ENCODE measurements at regions not wholly inside any gene's neighbourhood (a gene's known extent, or its start where the extent isn't known, plus 50 kb on each side); places are given as distances from the start of the nearest gene placed in this dataset.

- no peak for TF ChIP-seq POLR2A (IDR thresholded peaks at IDR 0.05)
- no peak for TF ChIP-seq CTCF (IDR thresholded peaks at IDR 0.05)
- Histone ChIP-seq H3K36me3 (ENCODE audit: low read depth, missing control alignments) (no peaks in the 10 kb centered on the region), H3K4me3 (no peak overlapping the region), H3K27me3 (no peaks in the 10 kb centered on the region), H3K9me3 (no peaks in the 10 kb centered on the region), H3K27ac (no peak overlapping the region), H3K4me1 (no peaks in the 10 kb centered on the region)
- WGBS, 2 donors = 88 to 90% methylated on average over 5 of the region's 5 CpGs
- no peak for DNase-seq
- intact Hi-C loops (cut with DNase I; ENCODE audit: low total_unique reads) = no loop called here
Observed at GRCh38 chr4:54818481-54818880, 160.7 kb downstream of the KIT start.

- no peak for DNase-seq
- intact Hi-C loops (cut with DNase I; ENCODE audit: low total_unique reads) = no loop called here
- H3K4me1 ChIP-seq = no peaks in the 10 kb centered on the region
- WGBS, 2 donors = 80 to 81% methylated on average over 7 of the region's 7 CpGs
- no peaks in the 10 kb centered on the region for H3K27me3 ChIP-seq
- H3K4me3 ChIP-seq = no peak overlapping the region
- TF ChIP-seq CTCF (IDR thresholded peaks at IDR 0.05) (no peak), POLR2A (IDR thresholded peaks at IDR 0.05) (no peak)
- H3K9me3 ChIP-seq = no peaks in the 10 kb centered on the region
- H3K36me3 ChIP-seq (ENCODE audit: low read depth, missing control alignments) = no peaks in the 10 kb centered on the region
- no peak overlapping the region for H3K27ac ChIP-seq
Observed at GRCh38 chr4:54813674-54814073, 155.9 kb downstream of the KIT start.

- Histone ChIP-seq H3K27me3 (no peaks in the 10 kb centered on the region), H3K9me3 (no peaks in the 10 kb centered on the region), H3K27ac (no peak overlapping the region), H3K4me3 (no peak overlapping the region), H3K36me3 (ENCODE audit: low read depth, missing control alignments) (no peaks in the 10 kb centered on the region), H3K4me1 (no peaks in the 10 kb centered on the region)
- no peak for DNase-seq
- intact Hi-C loops (cut with DNase I; ENCODE audit: low total_unique reads) = no loop called here
- TF ChIP-seq CTCF (IDR thresholded peaks at IDR 0.05) (no peak), POLR2A (IDR thresholded peaks at IDR 0.05) (no peak)
Observed at GRCh38 chr4:54806351-54806750, 148.6 kb downstream of the KIT start.

GRCh38 chr4:54802336-54802735, 144.6 kb downstream of the KIT start:
- H3K9me3 ChIP-seq = no peaks in the 10 kb centered on the region
- no peak for TF ChIP-seq POLR2A (IDR thresholded peaks at IDR 0.05)
- TF ChIP-seq CTCF (IDR thresholded peaks at IDR 0.05) = no peak
- H3K27ac ChIP-seq = no peak overlapping the region
- DNase-seq = no peak
- no peaks in the 10 kb centered on the region for H3K27me3 ChIP-seq
- 77 to 92% methylated on average over 2 of the region's 2 CpGs for WGBS, 2 donors
- no peaks in the 10 kb centered on the region for H3K36me3 ChIP-seq (ENCODE audit: low read depth, missing control alignments)
- H3K4me1 ChIP-seq = no peaks in the 10 kb centered on the region
- no peak overlapping the region for H3K4me3 ChIP-seq
- intact Hi-C loops (cut with DNase I; ENCODE audit: low total_unique reads) = no loop called here

GRCh38 chr4:54800831-54801530, 143.2 kb downstream of the KIT start:
- TF ChIP-seq CTCF (IDR thresholded peaks at IDR 0.05) = no peak
- no peak for TF ChIP-seq POLR2A (IDR thresholded peaks at IDR 0.05)
- Histone ChIP-seq H3K27me3 (no peaks in the 10 kb centered on the region), H3K9me3 (no peaks in the 10 kb centered on the region), H3K36me3 (ENCODE audit: low read depth, missing control alignments) (no peaks in the 10 kb centered on the region), H3K27ac (no peak overlapping the region), H3K4me1 (no peaks in the 10 kb centered on the region), H3K4me3 (no peak overlapping the region)
- 59 to 75% methylated on average over 4 of the region's 4 CpGs for WGBS, 2 donors
- intact Hi-C loops (cut with DNase I; ENCODE audit: low total_unique reads) = no loop called here
- DNase-seq = no peak
